ENCODE measurements at regions not wholly inside any gene's neighbourhood (a gene's known extent, or its start where the extent isn't known, plus 50 kb on each side); places are given as distances from the start of the nearest gene placed in this dataset.

DNA sequence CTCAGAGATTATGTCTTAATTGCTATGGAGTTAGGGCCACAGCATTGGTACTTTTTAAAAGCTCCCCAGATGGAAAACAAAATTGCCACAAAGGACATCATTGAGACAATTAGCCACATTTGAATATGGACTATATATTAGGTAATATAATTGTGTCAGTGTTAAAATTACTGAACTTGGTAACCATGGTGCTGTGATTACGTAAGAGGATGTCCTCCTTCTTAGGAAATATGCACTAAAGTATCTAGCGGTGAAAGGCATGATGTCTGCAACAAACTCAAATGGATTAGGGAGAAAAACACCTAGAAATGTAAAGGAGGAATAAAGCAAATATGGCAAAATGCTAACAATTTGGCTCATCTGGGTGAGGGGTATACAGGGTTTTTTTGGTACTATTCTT is 89.9 kb upstream of the PAK3 start:
- TF ChIP-seq CTCF (IDR thresholded peaks at IDR 0.05; ENCODE audit: insufficient read depth, low read length, poor library complexity, severe bottlenecking), result no peak
- TF ChIP-seq EZH2phosphoT487 (conservative IDR thresholded peaks at IDR 0.05; ENCODE audit: low read length), result no peak
